LNCaP clone FGC (cell line): ENCODE measurements at regions not wholly inside any gene's neighbourhood (a gene's known extent, or its start where the extent isn't known, plus 50 kb on each side); places are given as distances from the start of the nearest gene placed in this dataset.

ENCODE experiments used
- DNase-seq: peaks from one replicate; pipeline ENCODE4 v3.0.0-alpha.2; 2011; ENCODE audit warnings: low read depth
- H3K4me3 ChIP-seq: 2 replicates; pipeline ENCODE4 v1.5.1; 2011; ENCODE audit warnings: mild to moderate bottlenecking, low read depth, low read length, control low read depth
- TF ChIP-seq, protein P1 (sequence below): IDR thresholded peaks from 2 replicates; pipeline ENCODE4 v1.5.1; 2012; ENCODE audit warnings: mild to moderate bottlenecking; ENCODE audit not compliant: control insufficient read depth, insufficient read depth; ENCODE audit errors: extremely low read depth

DNA sequence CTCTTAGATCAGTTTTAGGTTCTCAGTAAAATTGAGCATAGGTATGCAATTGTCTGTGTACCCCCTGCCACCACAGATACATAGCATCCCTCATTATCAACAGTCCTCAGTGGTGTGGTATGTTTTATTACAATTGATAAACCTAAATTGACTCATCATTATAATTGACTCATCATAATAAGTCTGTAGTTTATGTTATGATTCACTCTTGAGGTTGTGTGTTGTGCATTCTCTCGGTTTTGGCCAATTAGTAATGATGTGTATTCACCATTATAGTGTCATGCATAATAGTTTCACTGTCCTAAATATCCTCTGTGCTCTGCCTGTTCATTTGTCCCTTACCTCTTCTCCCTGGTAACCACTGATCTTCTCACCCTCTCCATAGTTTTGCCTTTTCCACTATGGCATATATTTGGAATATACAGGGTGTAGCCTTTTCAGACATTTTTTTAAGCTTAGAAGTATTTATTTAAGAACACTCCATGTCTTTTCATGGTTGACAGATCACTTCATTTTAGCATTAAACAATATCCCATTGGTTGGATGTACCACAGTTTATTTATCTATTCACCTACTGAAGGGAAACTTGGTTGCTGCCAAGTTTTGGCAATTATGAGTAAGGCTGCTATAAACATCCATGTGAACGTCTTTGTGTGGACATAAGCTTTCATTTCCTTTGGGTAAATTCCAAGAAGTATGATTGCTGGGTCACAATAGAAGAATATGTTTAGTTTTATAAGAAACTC lies 1620.6 kb upstream of the MIR17HG start:
- no peak overlapping the region for H3K4me3 ChIP-seq
- TF ChIP-seq, protein P1, sequence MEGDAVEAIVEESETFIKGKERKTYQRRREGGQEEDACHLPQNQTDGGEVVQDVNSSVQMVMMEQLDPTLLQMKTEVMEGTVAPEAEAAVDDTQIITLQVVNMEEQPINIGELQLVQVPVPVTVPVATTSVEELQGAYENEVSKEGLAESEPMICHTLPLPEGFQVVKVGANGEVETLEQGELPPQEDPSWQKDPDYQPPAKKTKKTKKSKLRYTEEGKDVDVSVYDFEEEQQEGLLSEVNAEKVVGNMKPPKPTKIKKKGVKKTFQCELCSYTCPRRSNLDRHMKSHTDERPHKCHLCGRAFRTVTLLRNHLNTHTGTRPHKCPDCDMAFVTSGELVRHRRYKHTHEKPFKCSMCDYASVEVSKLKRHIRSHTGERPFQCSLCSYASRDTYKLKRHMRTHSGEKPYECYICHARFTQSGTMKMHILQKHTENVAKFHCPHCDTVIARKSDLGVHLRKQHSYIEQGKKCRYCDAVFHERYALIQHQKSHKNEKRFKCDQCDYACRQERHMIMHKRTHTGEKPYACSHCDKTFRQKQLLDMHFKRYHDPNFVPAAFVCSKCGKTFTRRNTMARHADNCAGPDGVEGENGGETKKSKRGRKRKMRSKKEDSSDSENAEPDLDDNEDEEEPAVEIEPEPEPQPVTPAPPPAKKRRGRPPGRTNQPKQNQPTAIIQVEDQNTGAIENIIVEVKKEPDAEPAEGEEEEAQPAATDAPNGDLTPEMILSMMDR, result no peak

DNA sequence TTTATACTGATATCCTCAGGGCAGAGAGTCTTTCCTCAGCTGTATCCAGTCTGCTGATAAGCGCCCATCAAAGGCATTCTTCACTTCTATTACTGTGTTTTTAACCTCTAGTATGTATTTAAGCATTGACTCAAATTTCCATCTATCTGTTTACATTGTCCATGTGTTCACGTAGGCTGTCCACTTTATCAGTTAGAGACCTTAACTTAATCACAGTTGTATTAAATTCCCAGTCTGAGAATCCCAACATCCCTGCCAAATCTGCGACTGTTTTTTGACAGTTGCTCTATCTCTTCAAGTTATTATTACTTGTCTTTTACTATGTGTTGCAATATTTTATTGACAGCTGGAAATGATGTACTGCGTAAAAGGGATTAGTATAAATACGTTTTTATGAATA lies 1613.7 kb upstream of the MIR17HG start:
- TF ChIP-seq, protein P1, result no peak
- no peak for DNase-seq

More for the DNA sequence above, 1620.6 kb upstream of the MIR17HG start:
- DNase-seq, result peak; percentile 52

DNA sequence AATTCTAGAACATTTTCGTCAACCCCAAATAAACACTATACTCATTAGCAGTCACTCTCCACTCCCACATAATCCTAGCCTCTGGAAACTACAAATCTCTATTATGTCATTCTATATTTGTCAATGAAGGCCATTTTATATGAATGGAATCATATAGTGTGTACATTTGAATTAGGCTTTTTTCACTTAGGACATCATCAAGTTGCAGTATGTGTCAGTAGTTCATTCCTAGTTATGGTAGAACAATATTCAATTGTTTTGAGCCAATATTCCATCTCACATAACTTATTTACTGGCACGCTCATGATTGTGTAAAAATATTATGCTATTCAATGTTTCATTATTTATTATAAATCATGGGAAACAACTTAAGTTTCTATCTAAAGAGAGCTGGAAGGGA lies 1610.4 kb upstream of the MIR17HG start:
- H3K4me3 ChIP-seq, result no peak overlapping the region
- no peak for DNase-seq
- TF ChIP-seq, protein P1, result no peak

More for the DNA sequence above, 1613.7 kb upstream of the MIR17HG start:
- H3K4me3 ChIP-seq, result no peak overlapping the region

DNA sequence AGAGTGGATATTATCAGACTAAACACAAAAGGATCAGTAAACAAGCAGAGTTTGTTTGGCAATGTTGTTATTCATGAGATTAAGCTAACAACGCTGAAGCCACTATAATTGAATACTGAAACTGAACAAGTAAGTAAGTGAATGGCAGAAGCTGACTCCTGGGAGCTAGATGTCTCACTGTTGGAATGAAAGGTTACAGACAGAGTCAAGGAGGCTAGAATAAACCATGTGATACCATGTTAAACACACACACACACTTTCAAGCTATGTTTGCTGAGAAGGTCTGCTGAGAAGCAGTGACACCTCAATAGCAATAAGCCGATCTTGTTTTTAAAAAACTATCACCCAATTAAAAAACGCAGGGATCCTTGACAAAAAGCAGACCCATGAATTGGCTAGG lies 1609.4 kb upstream of the MIR17HG start:
- TF ChIP-seq, protein P1, result no peak
- DNase-seq, result no peak
- no peak overlapping the region for H3K4me3 ChIP-seq

DNA sequence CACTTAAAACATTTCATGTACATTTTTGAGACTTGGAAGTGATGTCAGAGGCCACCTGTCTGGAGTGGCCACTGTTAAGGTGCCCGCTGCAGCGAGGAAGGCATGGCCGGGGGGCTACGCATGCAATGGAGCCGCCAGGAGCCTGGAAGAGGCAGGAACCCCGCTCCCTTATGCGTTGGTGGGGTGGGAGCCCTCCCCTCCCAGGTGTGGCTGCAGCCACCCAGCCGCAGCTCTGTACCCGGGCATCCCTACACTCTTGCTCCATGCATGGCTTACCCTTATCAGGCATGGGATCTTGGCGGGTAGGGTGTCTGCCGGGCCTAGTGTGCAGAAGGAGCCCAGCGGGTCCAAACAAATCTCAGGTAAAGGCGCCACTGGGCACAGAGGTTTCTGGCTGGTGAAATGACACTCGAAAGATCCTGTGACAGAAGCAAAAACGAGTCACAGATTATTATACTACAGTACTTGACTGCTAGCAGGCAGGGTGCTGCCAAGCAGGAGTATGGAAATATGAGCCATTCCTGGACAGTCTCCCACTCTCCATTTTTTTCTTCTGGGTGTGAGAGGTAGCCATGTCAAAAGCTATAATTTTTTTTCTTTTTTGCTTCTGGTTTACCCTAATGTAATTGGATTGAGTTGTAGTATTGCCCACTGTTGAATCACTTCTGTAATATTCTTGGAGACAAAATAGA lies 1606.3 kb upstream of the MIR17HG start:
- no peak for DNase-seq
- TF ChIP-seq, protein P1, result no peak
- no peak overlapping the region for H3K4me3 ChIP-seq

DNA sequence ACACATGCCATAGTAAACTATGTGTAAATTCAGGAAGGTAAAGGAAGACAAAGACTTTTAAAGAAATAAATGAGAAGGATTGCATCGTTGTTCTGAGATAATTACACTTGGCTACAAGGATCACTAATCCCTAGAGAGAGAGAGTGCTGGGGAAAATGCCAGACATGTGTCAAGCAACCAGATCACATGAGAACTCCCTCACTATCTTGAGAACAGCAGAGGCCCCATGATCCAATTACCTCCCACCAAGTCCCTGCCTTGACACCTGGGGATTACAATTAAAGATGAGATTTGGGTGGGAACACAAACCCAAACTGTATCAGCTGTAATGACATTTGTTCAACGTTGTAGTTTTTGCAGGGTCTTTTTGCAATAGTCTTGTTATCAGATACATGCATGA lies 1600.9 kb upstream of the MIR17HG start:
- DNase-seq, result no peak
- TF ChIP-seq, protein P1, result no peak
- H3K4me3 ChIP-seq, result no peak overlapping the region
